Cardiac muscle cell (in vitro differentiated cells and primary cell): ENCODE measurements at regions not wholly inside any gene's neighbourhood (a gene's known extent, or its start where the extent isn't known, plus 50 kb on each side); places are given as distances from the start of the nearest gene placed in this dataset.

ENCODE experiments used
- DNase-seq, 2 donors: peaks; one replicate each; pipeline versions ENCODE4 v3.0.0 to v3.0.0-alpha.2; 2010 to 2017; ENCODE audit warnings: low read depth in 1 of 2, low spot score in 1 of 2
- H3K27ac ChIP-seq: fragments of 200-600 bp; sonication (generic); 2 replicates; pipeline ENCODE4 v1.5.1; 2016
- H3K27me3 ChIP-seq: fragments of 200-600 bp; sonication (generic); 2 replicates; pipeline ENCODE4 v1.6.0; 2016; ENCODE audit warnings: control low read depth
- H3K36me3 ChIP-seq: fragments of 200-600 bp; sonication (generic); 2 replicates; pipeline ENCODE4 v1.5.1; 2016; ENCODE audit warnings: control low read depth
- H3K4me1 ChIP-seq: fragments of 200-600 bp; sonication (generic); 2 replicates; pipeline ENCODE4 v1.8.1; 2017; ENCODE audit warnings: low read depth, mild to moderate bottlenecking, mixed run types
- H3K4me3 ChIP-seq: fragments of 200-600 bp; sonication (generic); 2 replicates; pipeline ENCODE4 v1.5.1; 2016; ENCODE audit warnings: mild to moderate bottlenecking
- H3K9me3 ChIP-seq: fragments of 200-600 bp; sonication (generic); 2 replicates; pipeline ENCODE4 v1.5.1; 2017; ENCODE audit warnings: low read depth, mild to moderate bottlenecking, control low read depth
- CTCF ChIP-seq: IDR thresholded peaks from 2 replicates; pipeline ENCODE4 v1.5.1; 2012; ENCODE audit warnings: low read depth, mild to moderate bottlenecking, low read length

GRCh38 chr7:155928583-155928982, 116.3 kb upstream of the SHH start:
- Histone ChIP-seq H3K9me3 (peaks cover 5% of the 10 kb centered on the region), H3K4me1 (no peaks in the 10 kb centered on the region)

GRCh38 chr7:155927905-155928304, 115.6 kb upstream of the SHH start:
- no peak for TF ChIP-seq CTCF
- no peak overlapping the region for H3K27ac ChIP-seq
- H3K4me1 ChIP-seq: no peaks in the 10 kb centered on the region
- H3K9me3 ChIP-seq: peaks cover 5% of the 10 kb centered on the region
- no peak for DNase-seq
- H3K4me3 ChIP-seq: no peak overlapping the region
- no peaks in the 10 kb centered on the region for H3K27me3 ChIP-seq
- H3K36me3 ChIP-seq: no peaks in the 10 kb centered on the region

More at GRCh38 chr7:155928583-155928982, 116.3 kb upstream of the SHH start:
- no peak overlapping the region for H3K4me3 ChIP-seq
- no peak for TF ChIP-seq CTCF
- no peaks in the 10 kb centered on the region for H3K27me3 ChIP-seq
- H3K27ac ChIP-seq: no peak overlapping the region
- no peak for DNase-seq
- H3K36me3 ChIP-seq: no peaks in the 10 kb centered on the region

- Histone ChIP-seq H3K27me3 (no peaks in the 10 kb centered on the region), H3K4me3 (no peak overlapping the region), H3K4me1 (no peaks in the 10 kb centered on the region), H3K9me3 (peaks cover 5% of the 10 kb centered on the region), H3K36me3 (no peaks in the 10 kb centered on the region), H3K27ac (no peak overlapping the region)
- DNase-seq: no peak
- no peak for TF ChIP-seq CTCF
These were observed 113.4 kb upstream of the SHH start for GRCh38 chr7:155925682-155926081.

- TF ChIP-seq CTCF: no peak
- Histone ChIP-seq H3K36me3 (no peaks in the 10 kb centered on the region), H3K27me3 (no peaks in the 10 kb centered on the region), H3K9me3 (peaks cover 3% of the 10 kb centered on the region), H3K4me3 (no peak overlapping the region), H3K4me1 (no peaks in the 10 kb centered on the region), H3K27ac (no peak overlapping the region)
- no peak for DNase-seq
These were observed 110.0 kb upstream of the SHH start for GRCh38 chr7:155922067-155922816.

GRCh38 chr7:155921804-155922066, 109.5 kb upstream of the SHH start:
- no peak overlapping the region for H3K27ac ChIP-seq
- no peak for TF ChIP-seq CTCF
- no peak overlapping the region for H3K4me3 ChIP-seq
- no peaks in the 10 kb centered on the region for H3K9me3 ChIP-seq
- no peak for DNase-seq
- H3K27me3 ChIP-seq: no peaks in the 10 kb centered on the region
- H3K36me3 ChIP-seq: no peaks in the 10 kb centered on the region
- H3K4me1 ChIP-seq: no peaks in the 10 kb centered on the region
